HG02571 (cell line): ENCODE measurements at regions not wholly inside any gene's neighbourhood (a gene's known extent, or its start where the extent isn't known, plus 50 kb on each side); places are given as distances from the start of the nearest gene placed in this dataset.
A peak's percentile ranks its signal among the peaks of the same experiment; 100 is the strongest.
"Not testable (repeated sequence)": the region's sequence is repeated elsewhere in the genome, so short reads cannot be mapped to it uniquely, and the experiment has no call there.

ENCODE experiments used
- ATAC-seq: cut with Tn5 transposase; IDR thresholded peaks from one replicate; pipeline ENCODE4 v1.9.1; 2021; ENCODE audit warnings: mild to moderate bottlenecking, moderate library complexity; ENCODE audit not compliant: unreplicated experiment

DNA sequence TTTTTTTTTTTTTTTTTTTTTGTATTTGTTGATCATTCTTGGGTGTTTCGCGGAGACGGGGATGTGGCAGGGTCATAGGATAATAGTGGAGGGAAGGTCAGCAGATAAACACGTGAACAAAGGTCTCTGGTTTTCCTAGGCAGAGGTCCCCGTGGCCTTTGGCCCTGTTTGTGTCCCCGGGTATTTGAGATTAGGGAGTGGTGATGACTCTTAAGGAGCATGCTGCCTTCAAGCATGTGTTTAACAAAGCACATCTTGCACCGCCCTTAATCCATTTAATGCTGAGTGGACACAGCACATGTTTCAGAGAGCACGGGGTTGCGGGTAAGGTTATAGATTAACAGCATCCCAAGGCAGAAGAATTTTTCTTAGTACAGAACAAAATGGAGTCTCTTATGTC is 435.8 kb upstream of the ZP4 start:
- not testable (repeated sequence) for ATAC-seq

DNA sequence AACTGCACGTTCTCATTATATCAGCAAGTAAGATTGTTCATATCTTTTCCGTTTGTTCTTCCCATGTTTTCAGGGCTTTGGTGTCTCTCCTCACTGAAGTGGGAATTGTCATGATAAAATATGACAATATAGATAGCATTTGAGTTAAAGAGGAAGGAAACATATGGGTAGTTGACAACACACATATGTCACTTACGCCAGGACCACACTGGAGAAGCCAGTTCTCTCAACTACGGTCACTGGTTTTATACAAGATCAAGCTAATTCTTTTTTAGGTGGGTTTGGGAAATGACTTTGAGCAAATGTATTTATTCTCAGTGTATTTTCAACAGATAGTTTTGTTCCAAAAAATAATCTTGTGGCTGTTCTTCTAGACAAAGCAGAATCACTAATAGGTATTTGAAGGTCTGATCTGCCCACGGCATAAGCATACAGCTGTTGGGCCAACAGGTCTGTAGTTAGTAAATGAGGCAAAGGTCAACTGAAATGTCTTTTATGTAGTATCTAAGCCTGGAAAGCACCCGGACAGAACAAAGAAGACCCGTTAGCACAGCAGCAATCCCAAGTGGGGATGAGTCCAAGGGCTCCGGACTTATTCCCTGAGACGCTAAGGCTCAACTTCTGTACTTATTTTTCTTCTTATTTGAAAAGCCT is 433.6 kb upstream of the ZP4 start:
- no peak for ATAC-seq

DNA sequence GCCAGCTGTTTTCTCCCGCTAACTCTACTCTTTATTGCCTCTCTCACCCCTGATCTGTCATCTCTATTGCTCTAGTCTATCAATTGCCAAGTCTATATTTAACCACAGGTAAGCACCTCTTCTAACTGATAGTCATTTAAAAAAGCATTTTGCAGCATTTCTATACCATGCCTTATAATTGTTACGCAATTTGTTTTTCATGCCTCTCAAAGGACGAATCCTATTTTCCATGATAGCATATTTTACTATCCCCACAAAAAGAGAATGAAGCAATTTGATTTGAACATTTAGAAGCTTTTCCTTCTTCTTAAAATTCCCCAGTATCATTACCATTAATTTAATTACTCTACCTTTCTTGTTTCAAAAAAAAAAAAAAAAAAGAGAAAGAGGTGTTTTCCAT is 432.8 kb upstream of the ZP4 start:
- ATAC-seq = no peak

DNA sequence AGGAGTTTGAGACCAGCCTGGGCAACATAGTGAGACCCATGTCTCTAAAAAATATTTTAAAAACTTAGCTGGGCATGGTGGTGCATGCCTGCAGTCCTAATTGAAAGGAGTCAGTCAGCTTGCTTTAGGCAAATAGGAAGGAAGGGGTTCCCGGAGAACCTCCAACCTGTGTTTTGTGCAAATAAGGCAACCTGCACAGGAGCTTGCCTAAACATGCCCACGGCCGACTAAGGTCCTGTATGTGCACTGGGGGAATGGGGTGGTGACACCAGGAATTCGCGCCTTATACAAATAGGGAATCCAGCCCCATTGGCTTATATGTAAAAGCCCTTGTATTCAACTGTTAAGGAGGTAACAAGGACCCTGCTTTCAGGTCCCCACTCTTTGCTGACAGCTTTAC is 429.2 kb upstream of the ZP4 start:
- ATAC-seq = no peak

DNA sequence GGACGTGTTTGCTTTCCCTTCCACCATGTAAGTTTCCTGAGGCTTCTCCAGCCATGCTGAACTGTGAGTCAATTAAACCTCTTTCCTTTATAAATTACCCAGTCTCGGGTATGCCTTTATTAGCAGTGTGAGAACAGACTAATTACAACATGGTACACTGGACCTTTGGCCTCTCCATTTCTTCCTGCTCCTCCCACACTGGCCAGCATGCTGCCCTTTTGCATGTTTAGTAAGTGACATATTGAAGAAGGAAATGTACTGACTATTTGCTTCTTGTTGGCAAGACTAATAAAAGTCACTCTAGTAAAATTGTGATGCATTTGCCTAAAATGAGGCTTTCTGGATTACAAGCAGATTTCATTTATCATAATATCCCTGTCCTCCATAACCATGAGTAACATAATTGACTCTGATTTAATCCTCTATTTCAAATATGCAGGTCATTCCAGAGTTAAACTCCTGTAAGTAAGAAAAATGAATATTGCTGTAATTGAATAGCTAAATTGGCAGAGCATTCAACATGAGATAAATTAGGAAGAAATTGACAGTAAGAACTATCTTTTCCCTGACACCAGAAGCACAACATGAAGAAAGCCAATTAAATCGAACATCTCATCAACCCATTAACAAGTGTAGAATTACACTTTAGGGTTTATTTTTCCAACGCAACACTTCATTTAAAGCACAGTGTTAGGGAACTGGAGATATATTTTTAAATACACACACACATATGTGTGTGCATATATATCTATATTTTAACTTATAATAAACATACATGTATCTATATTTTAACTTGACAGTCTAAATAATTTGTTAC is 427.8 kb upstream of the ZP4 start:
- no peak for ATAC-seq

DNA sequence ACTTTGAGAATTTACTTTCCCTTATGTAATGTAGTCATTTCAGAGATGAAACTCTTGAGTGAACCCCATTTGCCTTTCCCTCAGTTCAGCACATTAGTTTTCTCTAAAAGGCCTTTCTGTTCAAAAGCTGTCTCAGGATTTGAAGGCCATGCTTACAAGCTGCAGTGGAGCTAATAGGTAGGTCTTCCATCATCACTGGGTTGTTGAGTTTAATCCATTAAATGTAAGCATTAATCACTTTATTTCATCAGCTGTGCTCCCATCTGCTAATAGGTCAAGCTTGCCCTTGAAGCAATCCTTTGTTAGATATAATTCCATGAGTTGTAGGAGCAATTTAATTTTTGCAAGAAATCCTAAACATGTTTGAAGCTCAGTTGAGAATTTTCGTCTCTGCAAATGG is 422.2 kb upstream of the ZP4 start:
- ATAC-seq = no peak

DNA sequence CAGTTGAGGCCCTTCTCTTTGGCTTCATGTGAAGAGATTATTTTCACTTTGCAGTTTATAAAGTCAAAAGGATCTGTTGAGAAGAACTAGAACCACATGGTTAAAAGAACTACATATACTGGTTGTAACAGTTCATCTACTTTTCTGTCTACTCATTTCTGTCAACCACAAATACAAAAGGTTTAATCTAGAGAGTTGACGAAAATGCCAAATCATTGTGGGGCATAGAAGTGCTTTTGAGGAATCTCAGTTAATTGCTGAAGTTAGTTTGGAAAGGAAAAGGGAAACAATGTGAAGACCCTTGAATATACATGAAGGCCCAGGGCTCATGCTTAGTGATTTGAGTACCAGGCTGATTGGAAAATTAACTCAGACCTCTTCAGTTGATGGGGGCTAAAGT is 415.7 kb upstream of the ZP4 start:
- ATAC-seq = no peak

DNA sequence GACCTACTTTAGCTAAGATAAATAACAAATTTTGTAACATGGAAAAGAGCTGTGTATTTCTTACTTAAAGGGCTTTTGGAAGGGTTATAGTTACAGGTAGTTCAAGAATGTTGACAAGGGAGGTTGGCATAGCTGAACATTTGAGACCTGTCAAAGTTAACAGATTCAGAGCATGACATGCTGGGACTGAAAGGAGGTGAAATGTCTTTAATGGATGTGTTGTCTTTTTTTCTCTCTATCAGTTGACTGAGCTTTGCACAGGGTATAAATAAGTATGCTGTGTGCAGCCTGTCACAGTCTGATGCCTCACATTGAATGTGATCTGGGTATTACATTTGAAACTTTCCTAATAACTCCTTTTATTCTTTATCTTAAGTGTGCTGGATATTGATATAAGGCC is 411.9 kb upstream of the ZP4 start:
- no peak for ATAC-seq

DNA sequence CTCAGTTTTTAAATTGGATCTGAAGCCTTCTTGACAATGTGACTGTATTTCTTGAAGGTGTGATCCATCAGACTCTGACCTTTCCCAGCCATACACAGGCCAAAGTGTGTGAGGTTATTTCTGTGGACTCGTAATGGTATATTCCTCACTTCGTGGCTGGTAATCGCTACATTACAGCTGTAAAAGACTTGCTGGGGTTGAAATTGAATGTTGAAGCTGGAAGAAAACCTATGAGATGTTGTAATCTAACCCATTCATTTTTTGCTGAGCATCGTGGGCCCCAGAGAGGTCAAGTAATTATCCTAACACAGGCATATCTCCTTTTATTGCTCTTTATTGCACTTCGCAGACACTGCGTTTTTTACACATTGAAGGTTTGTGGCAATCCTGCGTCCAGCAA is 405.6 kb upstream of the ZP4 start:
- no peak for ATAC-seq

DNA sequence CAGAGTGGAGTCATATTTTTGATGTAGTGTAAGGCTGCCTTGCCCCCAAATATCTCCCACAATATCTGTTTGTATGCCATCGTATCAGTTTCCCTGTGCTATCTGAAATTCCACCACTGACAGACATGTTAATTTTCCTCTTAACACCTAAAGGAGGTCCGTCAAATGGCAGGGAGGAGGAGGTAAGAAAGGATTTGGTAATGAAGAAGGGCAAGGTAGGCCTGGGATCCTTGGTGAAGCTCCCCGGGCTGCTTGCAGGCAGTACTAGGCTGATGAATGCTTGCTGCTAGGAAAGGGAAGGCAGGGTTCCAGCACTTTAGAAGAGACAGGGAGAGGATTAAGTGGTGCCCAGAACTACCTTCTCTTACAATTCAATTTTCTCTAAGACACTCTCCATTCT is 402.4 kb upstream of the ZP4 start:
- no peak for ATAC-seq

DNA sequence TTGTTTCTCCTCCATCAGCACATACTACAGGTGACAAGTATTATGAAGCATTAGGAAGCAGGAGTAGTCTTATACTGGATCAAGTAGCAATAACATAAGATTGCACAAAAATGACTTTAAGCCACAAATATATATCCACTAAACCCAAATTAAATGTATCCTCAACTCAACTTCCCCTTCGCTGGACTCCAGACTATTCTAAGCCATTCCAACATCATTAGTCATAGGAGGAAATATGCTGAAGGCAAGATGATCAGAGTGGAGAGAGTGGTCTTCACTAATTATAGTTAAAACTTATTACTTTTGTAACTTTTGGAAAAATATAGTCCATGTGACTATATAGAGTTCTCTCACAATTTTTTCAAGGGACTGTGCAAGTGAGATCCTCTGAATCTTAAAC is 390.7 kb upstream of the ZP4 start:
- ATAC-seq = no peak

DNA sequence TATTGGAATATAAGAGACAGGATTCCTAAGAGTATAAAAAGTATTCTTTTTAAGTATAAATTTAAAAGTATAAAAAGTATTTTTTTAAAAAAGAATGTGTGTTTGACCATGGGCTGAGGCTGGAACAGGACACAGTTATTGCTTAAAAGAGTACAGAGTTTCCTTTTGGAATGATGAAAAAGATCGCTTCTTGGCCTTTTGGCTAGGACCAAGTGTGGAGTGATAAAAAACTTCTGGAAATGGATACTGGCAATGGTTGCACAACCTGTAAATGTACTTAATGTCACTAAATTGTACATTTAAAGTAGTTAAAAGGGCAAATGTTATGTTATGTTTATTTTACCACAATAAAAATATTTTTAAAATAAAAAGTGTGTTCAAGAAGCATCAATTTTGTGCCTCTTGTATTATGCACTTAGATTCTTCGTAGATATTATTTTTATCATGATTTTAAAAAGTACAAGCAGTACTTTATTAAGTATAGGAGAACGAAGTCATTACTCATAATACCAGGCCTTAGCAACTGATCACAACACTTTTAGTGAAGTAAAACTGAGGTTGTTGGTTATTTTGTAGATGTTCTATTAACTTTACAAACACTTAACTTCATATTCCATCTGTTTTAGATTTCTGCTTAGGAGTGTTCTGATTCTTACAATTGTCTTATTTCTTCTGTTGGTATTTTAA is 389.1 kb upstream of the ZP4 start:
- ATAC-seq = no peak

DNA sequence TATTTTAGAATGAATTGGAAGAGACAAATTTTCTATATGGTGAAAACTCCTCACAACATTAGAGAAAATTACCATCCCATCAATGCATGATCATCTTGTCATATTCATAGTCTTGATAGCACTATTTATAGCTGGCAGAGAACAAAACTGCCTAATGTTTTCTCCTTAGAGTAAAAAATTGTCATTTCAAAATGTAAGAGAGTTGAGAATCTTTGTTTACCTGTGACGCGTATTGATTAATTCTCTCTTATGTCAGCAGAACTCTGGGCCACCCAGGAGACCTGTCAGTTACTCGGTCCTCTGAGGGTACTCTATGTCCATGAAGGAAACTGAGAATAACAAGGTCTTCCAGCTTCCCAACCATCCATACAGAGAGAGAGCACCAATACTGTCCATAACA is 381.4 kb upstream of the ZP4 start:
- no peak for ATAC-seq

DNA sequence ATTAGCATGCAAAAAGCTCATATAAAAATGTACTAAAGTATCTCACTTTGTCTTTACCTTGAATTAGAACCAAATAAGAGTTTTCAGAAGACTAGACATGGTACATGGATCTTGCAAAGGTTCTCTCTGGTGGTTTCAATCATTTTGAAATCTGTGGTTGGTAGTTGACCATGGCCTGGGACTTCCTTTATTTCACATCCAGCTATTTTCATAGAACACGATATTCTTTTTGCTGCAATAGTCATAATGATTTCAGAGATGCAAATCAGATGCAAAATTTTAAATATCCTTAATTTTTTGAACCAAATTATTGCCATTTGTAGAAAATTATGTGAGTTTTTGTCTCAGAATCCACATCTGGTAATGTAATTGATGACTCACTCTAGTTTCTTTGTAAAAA is 375.1 kb upstream of the ZP4 start:
- no peak for ATAC-seq

DNA sequence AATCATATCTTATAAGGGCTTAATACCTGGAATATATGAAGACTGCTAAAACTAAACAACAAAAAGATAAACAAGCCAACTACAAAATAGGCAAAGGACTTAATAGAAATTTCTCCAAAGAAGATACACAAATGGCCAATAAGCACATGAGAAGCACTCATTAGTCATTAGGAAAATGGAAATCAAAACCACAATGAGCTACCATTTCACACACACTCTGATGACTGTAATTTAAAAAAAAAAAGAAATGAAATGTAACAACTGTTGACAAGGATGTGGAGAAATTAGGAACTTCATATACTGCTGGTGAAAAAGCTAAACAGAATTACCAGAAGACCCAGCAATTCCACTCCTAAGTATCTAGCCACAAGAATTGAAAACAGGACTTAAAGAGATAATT is 374.2 kb upstream of the ZP4 start:
- ATAC-seq = no peak

DNA sequence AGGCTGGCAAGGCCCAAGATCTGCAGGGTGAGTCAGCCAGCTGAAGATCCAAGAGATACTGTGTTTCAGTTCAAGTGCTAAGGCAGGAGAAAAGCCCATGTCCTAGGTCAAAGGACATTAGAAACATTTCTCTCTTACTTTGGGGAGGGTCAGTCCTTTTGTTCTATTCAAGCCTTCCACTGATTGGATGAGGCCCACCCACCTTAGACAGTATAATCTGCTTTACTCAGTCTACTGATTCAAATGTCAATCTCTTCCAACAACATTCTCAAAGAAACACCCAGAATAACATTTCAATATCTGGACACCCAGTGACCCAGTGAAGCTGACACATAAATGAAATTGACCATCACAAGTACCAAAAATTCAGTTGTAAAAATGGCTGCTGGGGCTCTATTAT is 367.8 kb upstream of the ZP4 start:
- ATAC-seq = no peak

DNA sequence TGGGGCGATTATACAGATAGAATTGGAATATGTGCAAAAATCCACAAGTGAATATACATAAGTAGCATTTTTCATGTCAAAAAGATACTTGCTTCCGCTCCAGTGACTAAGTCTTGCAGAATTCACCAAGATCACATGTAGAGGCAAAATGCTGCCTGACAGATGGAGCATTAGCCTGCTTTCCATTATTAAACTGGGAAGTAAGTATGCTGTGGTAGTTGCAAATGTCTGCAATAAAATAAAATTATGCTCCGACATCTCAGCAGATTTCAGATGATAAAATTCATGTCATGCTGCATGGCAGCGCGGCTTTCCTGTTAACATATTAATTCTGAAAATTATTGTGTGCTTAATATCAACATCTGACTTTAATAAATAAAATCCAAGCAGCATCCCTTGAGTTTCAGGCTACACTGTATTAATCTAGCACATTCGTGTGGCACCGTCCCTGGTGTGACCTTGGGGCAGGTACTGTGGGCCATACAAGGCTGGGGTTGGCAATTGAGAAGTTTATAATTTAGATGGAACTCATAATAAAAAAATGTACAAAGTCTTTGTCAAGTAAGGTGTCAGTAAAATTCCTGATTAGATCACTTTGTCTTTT is 366.4 kb upstream of the ZP4 start:
- ATAC-seq = no peak

DNA sequence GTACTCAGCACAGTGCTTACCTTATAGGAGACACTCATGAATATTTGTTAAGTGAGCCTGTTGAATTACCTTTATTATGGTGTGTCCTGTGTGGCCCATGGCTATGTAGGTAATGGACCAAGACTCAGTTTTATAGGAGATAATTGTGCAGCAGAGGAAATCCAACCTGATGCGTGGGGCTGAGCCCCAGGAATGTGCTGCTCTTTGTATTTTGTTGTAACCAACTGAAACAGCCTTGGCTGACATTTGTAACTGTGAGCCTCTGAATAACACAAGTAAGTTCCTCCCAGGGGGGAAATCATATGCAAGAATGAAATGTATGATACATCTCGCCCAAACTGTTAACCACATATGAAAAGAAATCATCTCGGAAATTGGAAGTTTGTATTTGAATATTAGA is 364.2 kb upstream of the ZP4 start:
- no peak for ATAC-seq

DNA sequence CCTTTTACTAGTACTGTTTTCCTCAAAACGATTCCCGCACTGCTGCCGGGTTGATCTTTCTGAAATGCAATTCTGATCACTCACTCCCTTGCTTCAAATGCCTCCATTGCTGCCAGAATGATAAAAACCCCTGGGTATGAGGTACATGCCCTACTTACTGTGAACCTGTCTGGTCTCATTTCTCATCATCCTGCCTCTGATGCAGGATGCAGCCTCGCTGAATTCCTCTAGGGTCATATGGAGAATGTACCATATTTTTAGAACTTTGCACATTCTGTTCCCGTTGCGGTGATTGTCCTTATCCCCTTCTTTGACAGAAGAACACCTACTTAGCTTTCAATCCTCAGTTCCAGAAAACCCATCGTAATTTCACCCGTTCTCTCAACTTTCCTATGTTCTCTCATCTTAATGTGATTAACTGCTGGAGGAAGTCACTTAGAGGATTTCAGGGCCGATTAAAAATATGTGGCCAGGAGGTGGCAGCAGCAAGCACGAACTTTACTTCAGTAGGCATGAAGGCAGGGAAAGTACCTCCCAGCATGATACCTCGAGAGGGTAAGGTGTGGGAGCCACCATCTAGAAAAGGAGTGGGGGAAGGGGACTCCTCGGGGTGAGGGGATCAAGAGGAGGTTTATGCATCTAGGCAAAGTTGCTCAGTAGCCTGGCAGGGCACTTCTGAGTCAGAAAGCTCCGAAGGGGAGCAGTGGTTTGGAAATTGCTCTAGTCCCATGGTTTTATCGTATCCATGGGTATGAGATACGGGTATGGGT is 361.5 kb upstream of the ZP4 start:
- ATAC-seq = peak; percentile 72

DNA sequence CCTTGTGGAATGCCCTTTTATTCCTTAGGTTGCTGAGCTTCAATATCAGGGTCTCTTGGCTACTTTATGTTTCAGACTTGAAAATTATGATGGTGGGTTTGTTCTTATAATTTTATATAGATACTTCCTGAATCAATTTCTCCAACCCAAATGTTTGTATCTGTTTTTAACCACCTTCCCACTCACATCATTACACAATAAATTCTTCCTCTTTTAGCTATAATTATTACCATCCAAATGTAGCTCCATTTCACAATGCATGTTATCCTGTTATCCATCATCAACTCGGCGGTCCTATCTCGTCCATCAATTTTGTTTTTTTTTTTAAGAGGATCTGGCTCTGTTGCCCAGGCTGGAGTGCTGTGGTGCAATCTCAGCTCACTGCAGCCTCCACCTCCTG is 357.6 kb upstream of the ZP4 start:
- ATAC-seq = no peak

DNA sequence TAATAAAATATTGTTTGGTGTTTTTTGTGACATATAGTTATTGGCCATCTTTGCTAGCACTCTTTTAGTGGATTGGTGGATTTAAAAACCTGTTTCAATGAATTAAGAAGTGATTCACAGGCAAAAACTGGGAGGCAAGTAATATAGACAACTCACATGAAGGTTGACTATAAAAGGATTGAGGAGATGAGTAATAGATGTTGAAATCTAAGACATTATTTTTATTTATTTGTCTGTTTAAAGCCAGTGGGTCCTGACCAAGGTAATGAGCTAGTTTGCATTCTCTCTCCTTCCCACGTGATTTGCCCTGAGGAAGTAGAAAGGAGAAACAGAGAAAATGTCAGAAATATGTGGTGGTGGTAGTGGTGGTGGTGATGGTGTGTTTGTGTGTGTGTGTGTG is 351.5 kb upstream of the ZP4 start:
- ATAC-seq = no peak
